CD4-positive, alpha-beta T cell treated with Interleukin-10 for 1 hour (primary cell): ENCODE measurements at regions not wholly inside any gene's neighbourhood (a gene's known extent, or its start where the extent isn't known, plus 50 kb on each side); places are given as distances from the start of the nearest gene placed in this dataset.

Source experiments
- DNase-seq: peaks from one replicate; pipeline ENCODE4 v3.0.0-alpha.2; 2020

DNA sequence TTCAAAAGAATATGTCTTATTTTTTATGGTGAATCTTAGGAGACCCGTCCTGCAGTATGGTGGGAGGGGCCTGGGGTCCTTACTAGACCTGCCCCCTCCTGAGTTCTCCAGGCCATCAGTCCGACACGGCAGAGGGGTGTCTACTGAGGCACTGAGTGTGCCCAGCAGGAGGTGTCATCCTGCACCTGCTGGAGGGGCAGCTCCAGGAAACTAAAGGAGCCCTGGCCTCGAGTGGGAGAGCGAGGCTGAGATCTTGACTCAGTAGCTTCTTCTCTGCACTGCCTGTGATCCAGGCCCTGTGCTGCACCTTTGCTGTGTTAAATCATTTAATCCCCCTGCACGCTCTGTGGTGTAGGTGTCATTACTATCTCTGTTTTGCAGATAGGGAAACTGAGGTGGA, 587.7 kb downstream of the PTPRU start:
- DNase-seq, result no peak

DNA sequence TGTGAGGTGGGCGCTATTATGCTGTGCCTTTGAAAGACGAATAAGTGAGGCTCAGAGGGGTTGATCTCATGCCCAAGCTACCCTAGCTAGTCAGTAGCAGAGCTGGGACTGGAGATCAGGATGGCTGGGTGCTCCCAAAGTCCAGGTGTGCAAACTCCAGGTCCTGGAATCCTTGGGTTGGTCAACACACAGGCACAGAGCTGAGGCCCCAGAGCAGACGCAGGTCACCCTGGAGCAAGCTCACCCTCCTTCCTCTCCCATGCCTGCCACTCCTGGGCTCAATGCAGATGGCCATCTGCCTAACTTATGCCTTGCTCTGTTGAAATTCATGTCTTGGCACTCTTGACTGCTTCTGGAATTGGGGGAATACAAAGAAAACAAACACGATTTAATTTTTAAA, 587.2 kb downstream of the PTPRU start:
- no peak for DNase-seq

DNA sequence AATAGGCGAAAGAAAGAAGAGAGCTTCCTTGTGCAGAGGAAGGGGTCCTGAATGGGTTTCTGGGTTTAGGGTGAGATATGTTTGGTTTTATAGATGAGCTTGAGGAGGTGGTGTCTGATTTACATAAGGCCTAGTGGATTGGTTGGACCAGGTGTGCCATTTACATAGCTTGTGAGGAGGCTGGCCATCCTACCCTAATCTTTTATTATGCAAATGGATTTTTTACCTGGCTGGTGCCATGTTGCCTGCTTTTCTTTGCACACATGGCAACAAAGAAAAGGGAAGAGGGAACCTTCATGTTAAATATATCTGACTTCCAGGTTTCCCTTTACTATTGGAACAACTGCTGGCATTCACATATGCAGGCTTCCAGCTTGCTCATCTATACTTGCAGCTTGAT, 585.3 kb downstream of the PTPRU start:
- no peak for DNase-seq

DNA sequence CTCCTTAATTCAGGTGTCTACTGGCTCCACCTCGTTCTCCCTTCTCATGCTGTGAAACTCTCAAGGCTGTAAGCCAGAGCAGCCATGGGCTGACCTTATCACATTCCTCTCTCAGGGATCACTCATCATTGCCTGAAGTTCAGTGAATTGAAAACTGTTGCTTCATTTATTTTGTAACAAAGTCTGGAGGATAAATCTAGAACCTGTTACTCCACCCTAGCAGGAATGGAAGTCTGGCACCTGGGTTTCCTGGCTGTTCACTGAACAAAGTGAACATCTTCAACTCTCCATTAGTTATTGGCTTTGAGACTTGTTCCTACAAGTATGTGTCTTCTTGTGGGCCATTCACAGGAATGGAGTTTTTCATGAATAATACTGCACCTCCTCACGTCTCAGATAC, 584.1 kb downstream of the PTPRU start:
- no peak for DNase-seq

DNA sequence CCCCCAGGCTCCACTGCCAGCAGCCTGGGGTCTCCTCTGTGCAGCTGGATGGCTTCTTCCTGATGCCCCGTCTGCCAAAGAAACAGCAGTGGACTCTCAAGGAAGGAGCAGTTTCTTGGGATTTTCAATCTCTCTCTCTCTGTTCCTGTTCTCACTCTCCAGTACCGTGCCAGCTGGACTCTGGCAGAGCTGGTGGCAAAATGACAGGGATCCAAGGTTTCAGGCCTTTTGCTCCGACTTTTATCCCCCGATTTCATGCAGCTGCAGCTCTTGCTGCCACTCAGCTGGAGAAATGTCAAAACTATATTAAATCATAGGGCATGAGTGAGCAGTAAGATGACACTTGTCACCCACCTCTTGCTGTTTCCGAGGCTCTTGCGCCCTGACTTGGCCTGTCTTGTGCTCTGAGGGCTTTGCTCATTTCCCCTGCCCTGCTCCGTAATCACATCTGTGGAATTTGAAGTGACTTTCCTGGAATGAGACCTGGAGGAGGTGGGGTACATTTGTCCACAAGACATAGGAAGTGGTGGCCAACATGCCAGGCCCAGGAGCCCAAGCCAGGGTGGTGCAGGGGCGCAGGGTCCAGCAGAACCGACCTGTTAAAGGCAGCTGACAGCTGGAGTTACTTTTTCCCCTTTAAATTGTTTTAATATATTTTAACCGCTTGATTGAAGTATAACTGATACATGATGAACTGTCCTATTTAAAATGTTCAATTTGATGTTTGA, 576.2 kb downstream of the PTPRU start:
- no peak for DNase-seq

DNA sequence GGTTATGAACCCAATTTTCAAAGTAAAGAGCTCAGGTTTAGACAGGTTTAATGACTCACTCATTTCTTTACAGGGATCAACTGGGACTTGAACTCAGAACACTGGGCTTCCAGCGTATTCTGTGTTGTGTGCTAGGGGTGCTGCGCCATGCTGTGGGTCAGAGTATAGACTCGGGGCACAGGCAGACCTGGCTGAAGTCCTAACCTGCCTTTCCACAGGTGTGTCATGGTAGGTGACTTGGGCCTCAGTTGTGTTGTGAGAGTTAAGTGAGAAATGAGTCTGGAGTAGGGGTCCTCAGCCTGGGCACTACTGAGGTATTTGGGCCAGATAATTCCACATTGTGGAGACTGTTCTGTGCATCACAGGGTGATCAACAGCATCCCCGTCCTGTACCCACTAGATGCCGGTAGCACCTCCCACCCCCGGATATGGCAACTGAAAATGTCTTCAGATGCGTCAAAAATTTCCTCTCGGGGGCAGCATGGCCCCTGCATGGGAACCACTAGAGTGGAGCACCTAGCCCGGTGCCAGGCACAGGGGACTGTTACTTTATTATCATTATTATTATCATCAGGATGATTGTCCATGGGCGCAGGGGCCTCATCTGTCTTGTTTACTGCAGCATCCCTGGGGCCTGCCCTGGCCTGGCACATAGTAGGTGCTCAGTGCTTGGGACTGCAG, 575.5 kb downstream of the PTPRU start:
- DNase-seq, result no peak

DNA sequence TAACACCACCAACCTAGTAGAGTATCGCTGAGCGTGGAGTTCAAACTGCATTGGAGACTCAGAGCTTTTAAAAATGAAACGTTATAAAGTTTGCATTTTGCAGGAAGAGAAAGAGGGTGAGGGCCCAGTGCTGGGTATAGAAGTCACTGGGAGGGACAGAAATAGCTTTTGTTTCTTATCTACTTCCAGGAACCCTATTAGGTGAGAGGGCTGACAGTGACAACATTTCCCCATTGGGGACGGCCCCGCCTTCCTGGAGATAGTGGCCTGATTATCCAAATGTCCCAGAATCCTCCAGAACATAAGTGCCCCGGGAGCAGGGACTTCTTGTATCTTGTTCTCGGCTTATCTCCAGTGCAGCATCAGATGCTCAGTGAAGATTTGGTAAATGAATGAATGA, 574.9 kb downstream of the PTPRU start:
- no peak for DNase-seq

DNA sequence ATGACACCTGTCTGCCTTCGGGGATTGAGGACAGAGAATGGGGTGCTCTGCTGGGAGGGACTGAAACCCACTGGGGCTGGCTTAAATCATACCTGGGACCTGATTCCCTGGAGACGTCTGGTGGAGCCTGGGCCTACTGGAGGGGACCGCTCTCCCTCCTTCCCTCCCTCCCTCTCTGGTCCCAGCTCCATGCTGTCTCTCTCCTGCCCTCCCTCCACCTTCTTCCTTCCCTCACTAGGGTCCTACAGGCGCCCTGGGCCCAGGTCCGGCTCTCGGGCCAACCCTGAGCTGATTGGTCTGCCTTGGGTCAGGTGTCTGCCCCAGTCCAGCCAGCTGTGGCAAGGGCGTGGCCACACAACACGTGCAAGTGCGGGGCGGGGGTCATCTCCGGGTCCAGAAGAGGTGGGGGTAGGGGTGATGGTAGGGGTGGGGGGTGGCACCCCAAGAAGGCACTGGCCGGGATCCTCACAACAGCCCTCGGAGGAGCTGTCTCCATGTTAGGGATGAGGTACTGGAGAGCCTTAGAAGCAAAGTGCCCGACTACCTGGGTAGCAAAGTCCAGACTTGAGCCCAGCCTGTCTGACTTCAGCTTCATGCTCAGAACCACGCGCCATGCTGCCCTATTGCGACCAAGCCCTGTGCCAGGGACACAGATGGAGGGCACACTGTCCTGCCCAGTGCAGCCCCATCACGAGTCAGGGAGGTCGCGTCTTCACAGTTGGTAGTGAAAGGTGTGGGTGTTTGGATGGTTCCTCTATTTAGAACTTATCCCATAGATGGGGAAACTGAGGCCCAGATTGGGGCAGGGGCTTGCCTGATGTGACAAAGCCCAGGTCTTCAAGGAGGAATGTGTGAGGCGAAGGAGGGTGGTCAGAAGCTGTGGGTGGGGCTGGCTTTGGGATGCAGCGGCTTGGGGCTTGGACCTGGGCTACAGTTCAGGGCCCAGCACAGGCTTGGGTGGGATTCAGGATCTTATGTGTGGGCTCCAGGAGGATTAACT, 574.1 kb downstream of the PTPRU start:
- no peak for DNase-seq

DNA sequence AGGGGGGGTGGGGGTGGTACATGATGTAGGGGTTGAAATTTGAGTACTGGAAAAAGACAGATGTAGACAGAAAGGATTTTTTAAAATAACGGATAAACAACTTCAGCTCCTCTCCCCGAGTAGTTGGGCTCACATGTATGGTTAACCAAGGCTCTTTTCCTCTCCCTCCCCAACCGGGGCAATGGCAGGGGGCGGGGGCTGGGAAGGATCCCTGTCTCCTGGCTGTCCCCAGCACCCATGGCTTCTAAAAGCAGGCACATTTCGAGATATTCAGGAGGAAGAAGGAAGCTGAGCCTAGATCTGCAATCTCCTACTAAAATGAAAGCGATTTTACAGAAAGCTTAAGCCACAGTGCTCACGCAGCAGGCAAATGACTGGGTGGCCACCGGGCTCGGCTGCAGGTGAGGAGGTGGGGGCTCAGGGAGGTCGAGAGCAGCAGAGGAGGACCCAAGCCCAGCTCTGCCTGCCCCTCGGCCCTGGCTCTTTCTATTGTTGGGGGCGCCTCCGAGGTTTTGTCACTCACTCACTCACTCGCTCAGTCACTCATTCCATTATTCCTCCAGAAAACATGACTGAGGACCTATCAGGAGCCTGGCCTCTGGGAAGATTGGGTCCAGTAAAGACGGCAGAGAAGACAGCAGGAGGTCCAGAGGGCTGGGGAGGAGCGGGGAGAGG, 573.3 kb downstream of the PTPRU start:
- no peak for DNase-seq

DNA sequence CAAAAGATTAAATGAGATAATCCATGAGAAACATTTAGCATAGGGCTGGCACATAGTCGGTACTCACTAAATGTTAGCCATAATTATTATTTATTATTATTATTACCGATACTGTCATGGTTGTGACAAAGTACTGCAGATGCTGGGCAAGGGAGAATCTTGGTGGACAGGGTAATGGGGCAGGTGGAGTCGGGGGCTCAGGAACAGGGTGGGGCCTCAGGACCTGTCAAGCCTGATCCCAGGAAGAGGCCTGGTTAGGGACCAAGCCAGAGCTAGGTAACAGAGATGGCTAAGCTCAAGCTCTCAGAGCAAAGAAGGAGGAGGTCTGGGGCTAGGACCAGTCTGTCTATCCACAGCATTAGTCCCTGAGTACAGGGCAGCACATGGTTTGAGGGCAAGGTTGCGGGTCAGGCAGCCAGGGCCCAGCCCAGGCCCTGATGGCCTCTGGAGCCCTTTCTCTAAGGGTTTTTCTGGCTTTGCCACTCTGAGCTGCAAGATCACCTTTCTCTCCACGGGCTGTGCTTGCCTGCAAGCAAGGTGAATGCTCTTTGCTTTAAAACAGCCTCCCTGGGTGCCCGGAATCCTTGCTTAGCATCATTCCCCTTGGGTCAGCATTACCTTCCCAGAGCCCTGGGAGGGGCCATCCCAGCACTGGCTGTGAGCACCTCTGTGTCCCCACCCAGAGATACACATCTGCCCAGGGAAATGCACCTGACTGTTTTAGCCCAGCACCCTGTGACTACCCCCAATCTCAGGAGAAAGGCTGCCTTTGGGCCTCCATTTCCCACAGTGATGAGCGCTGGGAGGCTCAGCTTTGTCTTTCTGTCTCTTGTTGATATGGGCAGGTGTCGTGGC, 572.0 kb downstream of the PTPRU start:
- no peak for DNase-seq

DNA sequence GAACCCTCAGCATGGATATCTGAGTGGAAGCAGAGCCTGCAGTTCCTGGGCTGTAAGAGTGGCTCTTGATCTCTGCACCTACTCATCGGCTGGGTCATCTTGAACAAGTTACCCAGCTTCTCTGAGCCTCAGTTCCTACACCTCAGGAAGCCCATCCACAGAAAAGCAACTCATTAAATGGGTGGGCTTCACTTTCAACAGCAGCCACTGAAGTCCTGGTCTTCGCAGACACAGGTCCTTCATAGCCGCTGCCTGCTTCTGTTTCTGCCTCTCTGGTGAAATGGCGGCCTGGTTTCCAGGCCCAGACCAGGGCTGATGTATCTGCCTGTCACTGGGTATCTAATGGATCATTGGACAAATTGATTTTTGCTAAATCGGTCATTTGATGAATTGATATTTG, 571.4 kb downstream of the PTPRU start:
- DNase-seq, result no peak

DNA sequence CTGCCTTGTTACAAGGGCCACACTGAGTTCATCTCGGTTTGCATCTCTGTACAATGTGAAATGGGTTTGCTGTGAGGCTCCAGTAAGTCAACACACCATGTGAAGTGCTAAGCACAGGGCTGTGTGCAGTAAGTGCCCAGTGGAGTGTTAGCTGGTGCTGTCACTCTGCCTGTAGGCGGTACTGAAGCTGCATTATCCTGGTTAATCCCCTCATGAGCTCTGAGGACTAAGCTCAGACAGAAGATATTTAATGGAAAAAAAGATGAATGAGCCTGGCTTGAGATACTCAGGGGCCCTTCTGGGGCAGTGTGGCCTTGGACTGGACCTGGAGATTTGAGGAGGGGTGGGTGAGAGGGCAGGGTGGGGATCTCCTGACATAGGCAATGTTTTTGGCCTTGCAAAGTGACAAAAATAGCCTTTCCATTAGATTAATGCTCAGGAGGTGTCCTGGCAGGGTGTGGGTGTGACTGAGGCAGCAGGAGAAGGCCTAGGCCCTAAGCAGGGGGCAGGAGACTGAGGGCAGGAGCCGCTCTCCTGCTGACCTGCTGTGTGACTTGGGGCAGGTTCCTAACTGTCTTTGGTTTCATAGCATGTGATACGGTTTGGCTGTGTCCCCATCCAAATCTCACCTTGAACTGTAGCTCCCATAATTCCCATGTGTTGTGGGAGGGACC, 570.5 kb downstream of the PTPRU start:
- no peak for DNase-seq

DNA sequence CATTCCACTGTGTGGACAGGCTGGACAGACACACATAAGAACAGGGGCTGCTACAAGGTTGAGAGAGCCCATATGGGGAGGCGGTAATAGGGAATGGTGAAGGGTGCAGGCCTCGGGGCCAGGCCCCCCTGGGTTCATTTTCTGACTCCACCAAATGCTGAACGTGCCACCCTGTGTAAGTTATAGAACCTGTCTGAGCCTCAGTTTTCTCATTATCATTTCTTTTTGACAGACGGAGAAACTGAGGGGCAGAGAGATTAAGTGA, 569.5 kb downstream of the PTPRU start:
- DNase-seq, result no peak

DNA sequence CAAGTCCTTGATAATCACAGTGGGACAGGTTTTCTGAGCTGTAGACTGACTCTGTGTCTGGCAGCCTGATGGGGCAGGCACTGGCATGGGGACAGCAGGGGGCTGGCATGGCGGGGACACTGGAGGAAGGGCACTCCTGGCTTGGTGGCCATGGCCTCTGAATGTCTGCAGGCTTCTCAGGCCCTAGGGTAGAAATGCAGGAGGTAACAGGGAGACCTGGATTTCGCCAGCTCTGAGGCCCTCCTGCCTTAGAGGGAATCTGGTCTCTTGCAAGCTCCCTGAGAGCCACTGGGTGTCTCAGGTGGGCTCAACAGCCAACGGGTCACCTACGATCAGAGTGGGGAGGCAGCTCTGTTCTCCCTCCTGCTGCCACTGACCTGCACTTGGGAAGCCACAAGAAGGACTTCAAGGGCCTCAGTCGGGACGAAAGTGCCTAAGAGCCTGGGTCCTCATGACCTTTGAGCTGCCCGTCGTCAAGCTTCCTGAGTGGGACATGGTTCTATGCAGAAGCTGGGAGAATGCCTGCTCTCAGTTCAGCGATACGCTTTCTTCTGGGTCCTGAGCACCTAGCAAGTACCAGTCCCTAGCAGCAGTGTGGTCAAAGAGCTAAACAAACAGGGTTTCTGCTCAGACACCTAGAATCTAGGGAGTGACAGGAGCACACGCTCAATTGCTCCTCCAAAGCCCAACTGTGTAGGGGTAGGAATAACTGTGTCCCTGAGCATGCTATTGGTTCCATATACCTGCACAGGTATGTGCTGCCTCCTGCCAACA, 569.0 kb downstream of the PTPRU start:
- no peak for DNase-seq

DNA sequence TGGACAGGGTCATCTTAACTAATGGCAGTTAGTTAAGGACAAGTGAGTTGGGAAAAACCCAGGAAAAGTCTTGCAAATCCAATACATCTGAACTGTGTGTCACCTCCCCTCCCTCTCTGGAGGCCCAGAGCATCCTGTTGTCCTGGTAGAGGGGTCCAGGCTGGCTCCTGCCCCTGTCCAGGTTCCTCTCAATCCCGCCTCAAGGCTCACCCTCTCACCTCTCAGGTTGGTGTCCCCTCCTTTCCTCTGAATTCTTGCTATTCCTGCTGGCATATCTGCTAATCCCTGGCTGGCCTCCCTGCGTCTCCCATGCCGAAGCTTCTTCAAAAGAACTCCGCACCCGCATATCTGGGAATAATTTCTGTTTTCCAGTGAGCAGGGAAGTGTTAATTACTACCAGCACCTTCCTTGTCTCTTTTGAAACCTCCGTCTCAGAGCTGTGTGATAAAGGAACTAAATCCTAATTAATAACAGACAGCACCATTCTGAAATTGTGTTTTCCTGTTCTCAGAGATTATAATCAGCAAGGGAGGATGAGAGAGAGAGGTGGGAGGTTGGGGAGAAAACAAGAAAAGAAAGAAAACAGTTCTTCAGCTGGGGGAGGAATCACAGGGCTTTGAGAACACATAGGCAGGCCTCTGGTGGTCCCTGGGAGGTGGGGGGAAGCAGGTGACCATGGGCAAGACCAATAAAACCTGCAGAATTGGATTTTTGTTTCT, 568.0 kb downstream of the PTPRU start:
- no peak for DNase-seq

DNA sequence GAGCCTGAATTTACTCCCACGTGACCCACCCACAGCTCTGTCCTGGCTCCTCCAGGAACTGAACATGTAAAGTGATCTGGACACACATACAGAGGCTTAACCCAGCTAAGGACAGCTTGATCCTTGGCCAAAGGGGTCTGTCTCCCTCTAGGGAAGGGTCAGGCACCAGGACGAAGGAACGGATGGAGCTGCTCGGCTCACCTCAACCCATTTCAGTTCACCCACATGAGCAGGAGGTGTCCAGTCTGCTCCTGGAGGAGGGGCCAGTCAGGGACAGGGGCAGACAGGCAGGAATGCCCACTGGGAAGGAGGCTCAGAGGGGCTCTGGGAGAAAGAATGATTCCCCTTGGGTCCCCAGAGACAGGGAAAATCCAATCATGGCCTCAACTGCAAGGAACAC, 567.2 kb downstream of the PTPRU start:
- DNase-seq, result no peak

DNA sequence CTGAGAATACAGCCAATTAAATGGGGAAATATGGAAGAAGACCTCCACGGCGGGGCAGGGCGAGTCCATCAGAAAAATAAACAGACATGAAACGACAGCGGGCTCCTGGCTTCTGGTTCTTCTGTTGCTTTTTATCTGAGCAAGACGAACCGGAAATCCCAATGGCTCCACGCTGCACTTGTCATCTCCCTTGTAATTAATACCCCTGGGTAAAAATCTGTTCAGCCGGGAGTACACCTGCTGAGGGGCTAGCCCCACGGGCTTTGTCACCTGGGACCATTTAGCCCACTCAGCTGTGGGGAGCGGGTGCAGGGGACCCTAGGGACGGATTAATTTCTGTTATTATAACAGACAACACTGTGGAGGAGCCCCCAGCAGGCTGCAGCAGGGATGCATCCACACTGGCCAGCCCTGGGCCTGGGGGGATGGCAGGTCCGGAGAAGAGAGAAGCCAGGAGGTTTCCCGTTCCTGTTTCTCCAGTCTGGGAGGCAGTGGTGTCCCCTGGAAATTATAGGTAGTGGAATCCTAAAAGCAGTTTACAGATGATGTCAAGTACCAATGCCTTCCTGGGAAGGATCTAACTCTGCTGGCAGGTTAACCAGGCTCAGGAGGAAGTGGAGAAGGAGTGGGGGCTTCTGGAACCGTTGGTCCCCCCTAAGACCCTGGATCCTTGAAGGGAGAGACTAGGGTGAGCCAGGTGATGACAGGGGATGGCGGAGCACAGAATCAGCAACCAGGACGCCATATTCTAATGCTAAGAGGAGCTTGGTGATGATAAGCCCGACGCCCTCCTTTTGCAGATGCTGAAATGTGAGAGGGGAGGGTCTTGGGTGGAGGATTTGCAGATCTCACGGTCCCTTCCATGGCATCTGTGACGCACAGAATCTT, 566.1 kb downstream of the PTPRU start:
- DNase-seq, result no peak

DNA sequence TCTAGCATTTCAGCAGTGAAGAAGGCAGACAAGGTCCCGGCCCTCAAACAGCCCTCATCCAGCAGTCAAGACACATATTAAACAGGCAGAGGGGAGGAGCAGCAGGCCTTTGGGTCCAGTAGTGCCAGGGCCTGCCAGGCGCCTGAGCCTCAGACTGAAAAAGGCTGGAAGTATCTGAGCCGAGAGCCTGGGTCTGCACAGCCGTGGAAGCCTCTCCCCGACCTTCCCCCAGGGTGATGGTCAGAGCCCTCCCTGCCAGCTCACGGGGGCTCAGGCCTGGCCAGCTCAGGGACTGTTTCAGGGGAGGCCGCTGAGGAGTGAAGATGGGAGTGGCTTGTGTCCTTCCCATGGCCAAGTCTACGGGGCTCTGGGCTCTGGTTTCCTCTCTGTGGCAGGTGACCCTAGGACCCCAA, 565.2 kb downstream of the PTPRU start:
- no peak for DNase-seq

DNA sequence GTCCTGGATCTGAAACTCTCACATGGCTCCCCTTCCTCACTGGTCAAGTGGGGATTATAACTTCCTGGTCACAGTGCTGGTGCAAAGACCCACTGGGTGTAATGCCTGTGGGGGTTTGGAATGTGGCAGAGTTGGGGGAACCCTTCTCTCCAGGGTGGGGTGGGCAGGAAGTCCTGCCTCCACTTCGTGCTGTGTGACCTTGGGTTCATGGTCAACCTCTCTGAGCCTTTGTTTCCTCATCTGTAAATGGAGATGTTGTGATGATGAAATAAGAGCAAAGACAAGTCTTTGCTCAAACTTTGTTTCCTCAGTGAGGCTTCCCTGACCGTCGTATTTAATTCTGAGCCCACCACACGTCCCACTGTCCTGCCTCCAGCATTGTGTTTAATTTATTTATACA, 564.7 kb downstream of the PTPRU start:
- DNase-seq, result no peak
